Lower leg skin (tissue), 3 donors: ENCODE measurements at regions not wholly inside any gene's neighbourhood (a gene's known extent, or its start where the extent isn't known, plus 50 kb on each side); places are given as distances from the start of the nearest gene placed in this dataset.
A peak's percentile ranks its signal among the peaks of the same experiment; 100 is the strongest.
"Not testable (repeated sequence)": the region's sequence is repeated elsewhere in the genome, so short reads cannot be mapped to it uniquely, and the experiment has no call there.

Experiments used
- DNase-seq, 2 donors: peaks; one replicate each; pipeline ENCODE4 v3.0.0-alpha.2; 2019; ENCODE audit warnings: low spot score in 2 of 2
- H3K4me3 ChIP-seq: fragments of 200-600 bp; sonication (generic); 2 replicates; pipeline ENCODE4 v1.5.1; 2017; ENCODE audit warnings: mild to moderate bottlenecking, low read depth; ENCODE audit not compliant: poor library complexity, severe bottlenecking
- WGBS, 2 donors: methylation state at CpG; one replicate each; pipeline ENCODE4 v1.1.5; 2018; 5-methylcytosine and 5-hydroxymethylcytosine counted together
- intact Hi-C: fragments of 100-400 bp; cut with DNase I; formaldehyde crosslinking; loops from one replicate; pipeline ENCODE4 v1.15.0; 2023; ENCODE audit warnings: low total_unique reads

- H3K4me3 ChIP-seq, intact Hi-C loops, DNase-seq: not testable (repeated sequence)
- WGBS, 2 donors, result 91 to 92% methylated on average over 13 of the region's 16 CpGs
Observed at GRCh38 chr9:64499541-64499940, 785.5 kb downstream of the FOXD4L5 start.

- DNase-seq, H3K4me3 ChIP-seq, intact Hi-C loops: not testable (repeated sequence)
- no CpG with 5 or more reads among the region's 13 CpGs for WGBS, 2 donors
Observed at GRCh38 chr9:64498409-64498808, 786.6 kb downstream of the FOXD4L5 start.

GRCh38 chr9:64488544-64488943 is 796.5 kb downstream of the FOXD4L5 start:
- H3K4me3 ChIP-seq, DNase-seq, intact Hi-C loops: not testable (repeated sequence)
- whole genome bisulfite sequencing, 2 donors, result 87 to 88% methylated on average over 28 to 32 of the region's 32 CpGs

GRCh38 chr9:64486067-64486466 is 798.9 kb downstream of the FOXD4L5 start:
- DNase-seq, intact Hi-C loops, H3K4me3 ChIP-seq: not testable (repeated sequence)
- WGBS, 2 donors, result no CpG with 5 or more reads among the region's 15 CpGs

- H3K4me3 ChIP-seq, intact Hi-C loops: not testable (repeated sequence)
- WGBS, 2 donors, result 29 to 30% methylated on average over 2 to 3 of the region's 3 CpGs
Observed at GRCh38 chr9:64479095-64479494, 805.9 kb downstream of the FOXD4L5 start.

GRCh38 chr9:64468943-64469342 is 816.1 kb downstream of the FOXD4L5 start:
- H3K4me3 ChIP-seq, intact Hi-C loops, DNase-seq: not testable (repeated sequence)
- 33 to 40% methylated on average over 1 of the region's 8 CpGs for WGBS, 2 donors

More at GRCh38 chr9:64479095-64479494, 805.9 kb downstream of the FOXD4L5 start:
- not testable (repeated sequence) for DNase-seq

- WGBS, 2 donors, result 40 to 61% methylated on average over 2 of the region's 4 CpGs
Observed at GRCh38 chr9:64466052-64466599, 818.9 kb downstream of the FOXD4L5 start.

GRCh38 chr9:64461885-64462284 is 823.1 kb downstream of the FOXD4L5 start:
- no CpG with 5 or more reads among the region's 5 CpGs for WGBS, 2 donors
- H3K4me3 ChIP-seq, DNase-seq, intact Hi-C loops: not testable (repeated sequence)

More at GRCh38 chr9:64466052-64466599, 818.9 kb downstream of the FOXD4L5 start:
- intact Hi-C loops, DNase-seq, H3K4me3 ChIP-seq: not testable (repeated sequence)

GRCh38 chr9:64458642-64459041 is 826.4 kb downstream of the FOXD4L5 start:
- DNase-seq, H3K4me3 ChIP-seq, intact Hi-C loops: not testable (repeated sequence)
- WGBS, 2 donors, result 59 to 71% methylated on average over 3 of the region's 3 CpGs

GRCh38 chr9:64455107-64455648 is 829.8 kb downstream of the FOXD4L5 start:
- WGBS, 2 donors, result 36 to 44% methylated on average over 1 of the region's 1 CpG
- H3K4me3 ChIP-seq, intact Hi-C loops, DNase-seq: not testable (repeated sequence)

- WGBS, 2 donors, result 77 to 83% methylated on average over 2 of the region's 2 CpGs
- H3K4me3 ChIP-seq, intact Hi-C loops, DNase-seq: not testable (repeated sequence)
Observed at GRCh38 chr9:64452134-64452533, 832.9 kb downstream of the FOXD4L5 start.

GRCh38 chr9:64450654-64451053 is 834.4 kb downstream of the FOXD4L5 start:
- DNase-seq, intact Hi-C loops, H3K4me3 ChIP-seq: not testable (repeated sequence)
- 67 to 79% methylated on average over 2 to 3 of the region's 5 CpGs for WGBS, 2 donors

- 78% methylated on average over 2 of the region's 2 CpGs; no CpG with 5 or more reads in 1 of the 2 donors for WGBS, 2 donors
- DNase-seq, intact Hi-C loops, H3K4me3 ChIP-seq: not testable (repeated sequence)
Observed at GRCh38 chr9:64449025-64449424, 836.0 kb downstream of the FOXD4L5 start.

GRCh38 chr9:64444909-64445525 is 840.0 kb downstream of the FOXD4L5 start:
- DNase-seq, H3K4me3 ChIP-seq, intact Hi-C loops: not testable (repeated sequence)
- 82 to 90% methylated on average over 6 of the region's 6 CpGs for WGBS, 2 donors

GRCh38 chr9:64439747-64440146 is 845.3 kb downstream of the FOXD4L5 start:
- 100% methylated on average over 2 of the region's 2 CpGs for WGBS, 2 donors
- intact Hi-C loops, result not testable (repeated sequence)

More at GRCh38 chr9:64439747-64440146, 845.3 kb downstream of the FOXD4L5 start:
- not testable (repeated sequence) for H3K4me3 ChIP-seq
- peak in 1 of 2 donors; percentile 81 for DNase-seq
